ENCODE measurements at regions not wholly inside any gene's neighbourhood (a gene's known extent, or its start where the extent isn't known, plus 50 kb on each side); places are given as distances from the start of the nearest gene placed in this dataset.

DNA sequence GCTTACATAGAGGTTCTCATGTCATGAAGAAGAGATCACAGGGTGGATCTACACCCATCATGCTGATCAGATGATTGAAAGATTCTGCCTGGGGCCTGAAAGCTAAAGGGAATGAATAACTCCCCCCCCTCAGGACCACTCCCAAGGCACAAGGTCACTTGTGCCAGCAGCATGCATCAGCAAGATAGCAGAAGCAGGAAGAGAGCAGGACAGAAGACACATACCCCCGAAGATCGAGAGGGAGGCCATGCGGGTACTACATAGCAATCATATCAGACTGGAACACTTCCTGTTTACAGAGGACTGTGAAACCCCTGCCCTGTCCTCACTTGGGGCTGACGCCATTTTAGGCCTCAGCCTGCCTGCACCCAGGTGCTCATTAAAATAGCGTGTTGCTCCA, 143.2 kb upstream of the EDNRB start:
- TF ChIP-seq CTCF (IDR thresholded peaks at IDR 0.05 in 8 of 11, conservative IDR thresholded peaks at IDR 0.05 in 3 of 11) (no peak), POLR2A (IDR thresholded peaks at IDR 0.05) (no peak)
